Hindlimb muscle (tissue), 1 donor: ENCODE measurements at regions not wholly inside any gene's neighbourhood (a gene's known extent, or its start where the extent isn't known, plus 50 kb on each side); places are given as distances from the start of the nearest gene placed in this dataset.
"Not testable (repeated sequence)": the region's sequence is repeated elsewhere in the genome, so short reads cannot be mapped to it uniquely, and the experiment has no call there.

ENCODE experiments used
- DNase-seq: peaks from one replicate; pipeline ENCODE4 v3.0.0-alpha.2; 2013

GRCh38 chr1:220475608-220476007 is 52.3 kb upstream of the MARK1 start:
- not testable (repeated sequence) for DNase-seq

- DNase-seq, result not testable (repeated sequence)
These were observed 52.8 kb upstream of the MARK1 start for GRCh38 chr1:220475141-220475540.

GRCh38 chr1:220473440-220473839 is 54.5 kb upstream of the MARK1 start:
- no peak for DNase-seq

- DNase-seq, result peak; percentile 32
These were observed 65.2 kb upstream of the MARK1 start for GRCh38 chr1:220462752-220463151.

- DNase-seq, result no peak
These were observed 69.0 kb upstream of the MARK1 start for GRCh38 chr1:220458936-220459335.

GRCh38 chr1:220457957-220458609 is 69.9 kb upstream of the MARK1 start:
- DNase-seq, result no peak

- no peak for DNase-seq
These were observed 72.4 kb upstream of the MARK1 start for GRCh38 chr1:220455559-220455958.

GRCh38 chr1:220454155-220454777 is 73.7 kb upstream of the MARK1 start:
- no peak for DNase-seq

GRCh38 chr1:220453371-220453770 is 74.6 kb upstream of the MARK1 start:
- no peak for DNase-seq

- DNase-seq, result no peak
These were observed 76.4 kb upstream of the MARK1 start for GRCh38 chr1:220451532-220451931.

- DNase-seq, result no peak
These were observed 77.0 kb upstream of the MARK1 start for GRCh38 chr1:220450927-220451326.

- DNase-seq, result no peak
These were observed 79.7 kb upstream of the MARK1 start for GRCh38 chr1:220448217-220448616.

- DNase-seq, result not testable (repeated sequence)
These were observed 83.3 kb upstream of the MARK1 start for GRCh38 chr1:220444586-220444985.

GRCh38 chr1:220441211-220441610 is 86.7 kb upstream of the MARK1 start:
- no peak for DNase-seq

- DNase-seq, result peak; percentile 53
These were observed 89.2 kb upstream of the MARK1 start for GRCh38 chr1:220438741-220439140.

- DNase-seq, result no peak
These were observed 95.5 kb upstream of the MARK1 start for GRCh38 chr1:220432408-220432807.

GRCh38 chr1:220431554-220432239 is 96.2 kb upstream of the MARK1 start:
- DNase-seq, result no peak

GRCh38 chr1:220430586-220430985 is 97.3 kb upstream of the MARK1 start:
- DNase-seq, result no peak

- no peak for DNase-seq
These were observed 97.9 kb upstream of the MARK1 start for GRCh38 chr1:220430059-220430458.

GRCh38 chr1:220426989-220427388 is 100.9 kb upstream of the MARK1 start:
- DNase-seq, result no peak

GRCh38 chr1:220425852-220426251 is 102.1 kb upstream of the MARK1 start:
- DNase-seq, result no peak

GRCh38 chr1:220421508-220421907 is 106.4 kb upstream of the MARK1 start:
- peak; percentile 12 for DNase-seq

- DNase-seq, result peak; percentile 39
These were observed 107.2 kb upstream of the MARK1 start for GRCh38 chr1:220420726-220421125.

GRCh38 chr1:220412382-220412781 is 115.6 kb upstream of the MARK1 start:
- DNase-seq, result not testable (repeated sequence)
